HUES48 (cell line): ENCODE measurements at regions not wholly inside any gene's neighbourhood (a gene's known extent, or its start where the extent isn't known, plus 50 kb on each side); places are given as distances from the start of the nearest gene placed in this dataset.

ENCODE experiments used
- H3K27ac ChIP-seq: one replicate; pipeline ENCODE4 v1.7.0; 2013; ENCODE audit warnings: low read depth, low read length, inconsistent platforms
- H3K27me3 ChIP-seq: 2 replicates; pipeline ENCODE4 v1.6.1; 2013; ENCODE audit warnings: mild to moderate bottlenecking, low read length; ENCODE audit not compliant: control insufficient read depth, insufficient read depth
- H3K36me3 ChIP-seq: 2 replicates; pipeline ENCODE4 v1.6.1; 2013; ENCODE audit warnings: low read length; ENCODE audit not compliant: control insufficient read depth, insufficient read depth
- H3K4me1 ChIP-seq: 2 replicates; pipeline ENCODE4 v1.6.1; 2013; ENCODE audit warnings: mild to moderate bottlenecking, low read length; ENCODE audit not compliant: control insufficient read depth, insufficient read depth
- H3K4me3 ChIP-seq: 2 replicates; pipeline ENCODE4 v1.5.1; 2013; ENCODE audit warnings: mild to moderate bottlenecking, low read depth, low read length
- H3K9ac ChIP-seq: 2 replicates; pipeline ENCODE4 v1.6.1; 2013; ENCODE audit warnings: mild to moderate bottlenecking, low read depth, low read length, moderate library complexity
- H3K9me3 ChIP-seq: 2 replicates; pipeline ENCODE4 v1.6.1; 2013; ENCODE audit warnings: low read length; ENCODE audit not compliant: control insufficient read depth, insufficient read depth

DNA sequence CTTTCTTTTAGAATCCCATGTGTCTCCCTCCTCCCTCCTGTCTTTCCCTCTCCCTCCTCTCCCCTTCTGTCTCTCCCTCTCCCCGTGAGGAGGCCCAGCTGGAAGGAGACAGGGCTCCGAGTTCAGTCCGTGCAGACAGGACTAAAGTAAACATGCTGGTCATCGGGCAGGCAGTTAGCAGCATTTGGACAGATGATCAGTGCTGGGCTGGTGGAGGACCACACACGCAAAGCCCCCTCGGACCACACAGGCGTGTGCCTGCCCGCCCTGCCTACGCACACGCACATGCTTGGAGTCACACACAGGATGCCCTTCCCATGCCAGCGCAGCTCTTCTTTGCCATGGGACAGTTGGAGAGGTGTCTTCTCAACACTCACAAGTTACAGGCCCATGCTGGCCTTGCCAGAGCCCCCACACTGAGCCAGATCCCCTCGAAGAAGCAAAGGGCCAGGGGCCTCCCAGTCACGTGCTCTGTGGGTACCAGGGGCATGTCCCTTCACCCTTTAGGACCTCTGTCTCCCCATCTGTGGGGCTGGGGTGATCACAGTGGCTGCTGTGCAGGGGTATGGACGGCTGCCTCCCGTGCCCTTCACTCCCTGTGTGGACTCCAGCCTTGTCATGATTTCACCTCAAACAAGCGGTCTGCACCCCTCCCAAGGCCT, 215.7 kb upstream of the FOXF1 start:
- Histone ChIP-seq H3K27ac (no peak overlapping the region), H3K4me3 (no peak overlapping the region), H3K9ac (no peak overlapping the region), H3K4me1 (peaks cover 6% of the 10 kb centered on the region; the same call in 1 of the 2 replicates), H3K36me3 (no peaks in the 10 kb centered on the region), H3K27me3 (peaks cover 52% of the 10 kb centered on the region), H3K9me3 (no peaks in the 10 kb centered on the region)

DNA sequence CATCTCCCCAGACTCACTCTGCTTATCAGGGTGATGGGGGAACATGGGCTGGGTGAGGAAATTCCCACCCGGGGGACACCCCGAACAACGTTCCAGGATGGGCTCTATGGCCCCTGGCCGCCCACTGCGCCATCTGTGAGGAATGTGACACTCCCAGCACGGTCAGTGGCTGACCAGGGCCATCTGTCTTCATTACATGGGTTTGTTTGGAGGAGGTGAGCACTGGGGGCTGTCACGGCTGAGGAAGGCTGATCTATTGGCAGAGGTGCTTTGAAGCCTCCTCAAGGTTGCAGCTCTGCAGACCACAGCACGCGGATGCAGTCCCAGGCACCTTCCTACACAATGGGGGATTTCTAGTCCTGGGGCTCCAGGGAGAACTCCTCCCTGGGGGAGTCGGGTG, 214.1 kb upstream of the FOXF1 start:
- Histone ChIP-seq H3K27me3 (peaks cover 36% of the 10 kb centered on the region), H3K27ac (no peak overlapping the region)

DNA sequence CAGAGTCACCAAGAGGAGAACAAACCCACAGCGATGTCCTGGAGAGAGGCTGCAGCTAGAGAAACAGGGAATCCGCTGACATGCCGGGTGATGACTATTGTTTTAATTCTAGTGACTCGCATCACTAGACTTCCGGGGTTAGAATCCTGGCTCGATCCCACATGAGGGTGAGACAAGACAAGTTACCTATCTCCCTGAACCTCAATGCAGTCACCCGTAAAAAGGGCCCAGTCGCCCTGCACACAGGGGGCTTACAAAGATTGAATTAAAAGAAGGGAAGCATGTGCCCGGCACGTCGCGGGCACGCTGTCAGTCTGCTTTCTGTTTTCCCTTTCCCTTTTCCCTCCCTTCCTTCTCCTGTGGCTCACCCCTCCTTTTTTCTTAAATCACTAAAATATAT, 212.9 kb upstream of the FOXF1 start:
- no peaks in the 10 kb centered on the region for H3K36me3 ChIP-seq
- H3K27me3 ChIP-seq, result peaks cover 25% of the 10 kb centered on the region
- no peak overlapping the region for H3K27ac ChIP-seq
- no peaks in the 10 kb centered on the region for H3K9me3 ChIP-seq
- H3K9ac ChIP-seq, result no peak overlapping the region
- H3K4me1 ChIP-seq, result peaks cover 11% of the 10 kb centered on the region
- H3K4me3 ChIP-seq, result no peak overlapping the region

More for the DNA sequence above, 214.1 kb upstream of the FOXF1 start:
- Histone ChIP-seq H3K9me3 (no peaks in the 10 kb centered on the region), H3K4me1 (peaks cover 11% of the 10 kb centered on the region), H3K36me3 (no peaks in the 10 kb centered on the region), H3K9ac (no peak overlapping the region), H3K4me3 (no peak overlapping the region)

DNA sequence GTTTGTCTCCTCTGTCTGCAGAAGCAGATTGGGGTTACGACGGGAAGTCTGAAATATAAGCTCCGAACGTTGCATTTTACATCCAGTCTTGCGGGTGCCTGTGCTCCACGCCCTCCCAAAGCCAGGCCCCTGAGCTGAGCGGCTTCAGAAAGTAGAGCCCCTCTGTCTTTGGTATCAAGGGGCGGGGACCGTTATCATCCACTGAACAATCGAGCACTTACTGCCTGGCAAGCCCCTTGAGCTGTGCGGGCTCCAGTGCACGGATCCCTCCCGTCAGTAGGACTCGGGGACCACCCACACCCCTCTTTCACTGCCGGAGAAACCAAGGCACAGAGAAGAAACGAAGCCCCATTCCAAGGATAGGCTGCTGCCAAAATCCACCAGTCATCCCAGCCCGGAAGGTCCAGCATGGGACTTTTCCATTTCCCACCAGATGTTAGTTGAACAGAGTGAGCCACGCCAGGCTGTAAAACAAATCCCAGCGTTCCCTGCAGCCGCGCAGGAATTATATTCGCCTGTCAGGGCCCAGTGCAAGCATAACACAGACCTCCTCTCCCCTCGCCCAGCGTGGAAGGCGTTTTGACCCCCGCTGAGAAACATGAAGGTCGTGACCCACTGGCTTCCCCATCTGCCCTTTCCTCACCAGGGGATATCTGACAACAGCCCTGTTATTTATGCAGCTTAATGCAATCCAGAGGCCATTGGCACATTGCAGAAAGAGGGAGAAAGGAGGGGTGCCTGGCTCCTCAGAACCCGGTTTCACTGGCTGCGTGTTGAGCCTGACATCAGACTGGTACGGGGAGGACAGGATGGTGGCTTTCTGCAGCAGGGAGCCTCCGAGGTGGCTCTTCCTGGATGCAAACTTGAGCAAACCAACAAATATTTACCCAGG, 212.2 kb upstream of the FOXF1 start:
- Histone ChIP-seq H3K4me3 (no peak overlapping the region), H3K27ac (no peak overlapping the region), H3K9ac (no peak overlapping the region), H3K9me3 (no peaks in the 10 kb centered on the region), H3K27me3 (peaks cover 19% of the 10 kb centered on the region), H3K4me1 (peaks cover 11% of the 10 kb centered on the region), H3K36me3 (no peaks in the 10 kb centered on the region)

DNA sequence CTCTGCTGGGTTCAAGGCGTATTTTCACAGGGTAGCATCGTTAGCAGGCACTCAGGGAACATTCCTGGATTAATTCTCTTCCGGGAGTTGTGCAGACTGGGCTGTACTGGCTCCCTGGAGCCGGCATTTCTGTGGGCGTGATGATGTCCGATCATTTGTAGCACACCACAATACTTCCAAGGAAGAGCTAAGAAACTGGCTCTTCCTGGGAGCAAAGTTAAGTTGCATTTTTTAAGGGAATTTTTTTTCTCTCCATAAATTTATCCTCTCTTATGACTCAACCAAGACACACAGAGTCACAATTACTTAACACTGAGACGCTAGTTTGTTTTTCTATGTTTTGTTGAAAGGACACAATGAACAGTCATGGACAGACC, 211.6 kb upstream of the FOXF1 start:
- Histone ChIP-seq H3K9me3 (no peaks in the 10 kb centered on the region), H3K4me1 (peaks cover 11% of the 10 kb centered on the region), H3K4me3 (no peak overlapping the region), H3K36me3 (no peaks in the 10 kb centered on the region), H3K27me3 (peaks cover 18% of the 10 kb centered on the region), H3K27ac (no peak overlapping the region), H3K9ac (no peak overlapping the region)

DNA sequence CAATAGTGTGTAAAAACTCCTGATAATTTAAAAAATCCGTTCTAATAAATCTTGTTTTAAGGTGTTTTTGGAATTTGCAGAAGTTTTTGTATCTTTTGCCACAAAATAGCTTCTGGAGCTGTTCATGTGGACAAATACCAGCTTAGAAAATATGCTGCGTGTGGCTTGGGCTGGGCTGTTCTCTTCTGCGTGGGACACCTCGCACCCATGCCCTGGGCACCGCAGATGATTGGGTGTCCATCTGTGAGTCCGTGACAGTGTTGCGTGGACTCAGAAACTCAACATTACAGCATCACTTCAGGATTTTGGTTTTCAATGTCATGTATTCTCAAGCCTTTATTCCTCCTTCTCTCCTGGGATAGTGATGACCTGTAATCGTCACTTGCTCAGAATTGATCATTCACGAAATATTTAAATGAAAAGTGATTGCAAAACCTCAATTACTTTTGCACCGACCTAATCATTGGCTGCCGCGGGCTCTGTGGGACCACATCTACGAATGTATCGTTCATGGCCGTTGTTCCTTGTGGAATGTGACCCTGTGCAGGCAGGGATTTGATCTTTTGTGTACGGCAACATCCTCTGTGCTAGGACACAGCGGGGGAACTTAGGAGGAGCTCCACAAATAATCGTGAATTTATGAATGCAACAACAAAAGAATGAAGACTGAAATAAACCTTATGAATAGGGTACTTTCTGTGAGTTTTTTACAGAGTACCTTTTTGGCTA, 210.3 kb upstream of the FOXF1 start:
- no peaks in the 10 kb centered on the region for H3K9me3 ChIP-seq
- H3K36me3 ChIP-seq, result no peaks in the 10 kb centered on the region
- H3K9ac ChIP-seq, result no peak overlapping the region
- peaks cover 11% of the 10 kb centered on the region for H3K4me1 ChIP-seq
- no peak overlapping the region for H3K27ac ChIP-seq
- no peak overlapping the region for H3K4me3 ChIP-seq
- peaks cover 15% of the 10 kb centered on the region; the same call in 1 of the 2 replicates for H3K27me3 ChIP-seq

DNA sequence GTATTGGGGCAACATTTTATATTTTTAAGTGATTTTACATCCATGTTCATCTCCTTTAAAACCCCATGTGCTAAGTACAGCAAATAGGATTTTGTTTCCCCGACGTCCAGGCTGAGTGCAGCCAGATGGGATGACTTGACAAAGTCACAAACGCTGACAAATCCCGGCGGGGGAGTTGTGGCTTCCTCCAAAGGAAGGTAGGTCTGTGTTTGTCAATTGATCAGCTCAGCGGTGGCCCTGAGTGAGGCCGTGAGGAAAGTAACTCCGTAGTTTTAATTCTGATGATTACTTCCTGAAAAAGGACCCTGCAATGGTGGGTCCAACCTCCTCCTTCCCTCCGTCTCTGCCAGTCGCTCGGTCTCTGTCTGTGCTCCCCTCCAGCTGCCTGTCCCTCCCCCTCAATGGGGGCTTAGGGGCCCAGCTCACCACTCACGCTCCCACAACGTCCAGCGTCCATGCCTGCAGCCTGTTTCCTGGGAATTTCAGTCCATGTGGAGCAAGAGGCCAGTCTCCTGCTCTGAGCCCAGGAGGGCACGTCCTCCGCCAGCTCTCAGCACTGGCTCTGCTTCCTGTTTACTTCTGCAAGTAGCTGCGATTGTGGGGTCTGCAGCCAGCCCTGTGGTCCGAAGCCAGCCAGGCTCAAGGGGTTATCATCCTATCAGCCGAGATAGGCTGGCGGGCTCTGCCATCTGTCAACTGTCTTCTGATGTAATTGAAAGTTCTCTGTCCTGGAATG, 209.4 kb upstream of the FOXF1 start:
- Histone ChIP-seq H3K27ac (peak overlapping the region; percentile 29), H3K4me3 (no peak overlapping the region), H3K27me3 (peaks cover 15% of the 10 kb centered on the region; the same call in 1 of the 2 replicates), H3K36me3 (no peaks in the 10 kb centered on the region), H3K4me1 (peaks cover 11% of the 10 kb centered on the region), H3K9ac (no peak overlapping the region), H3K9me3 (no peaks in the 10 kb centered on the region)

DNA sequence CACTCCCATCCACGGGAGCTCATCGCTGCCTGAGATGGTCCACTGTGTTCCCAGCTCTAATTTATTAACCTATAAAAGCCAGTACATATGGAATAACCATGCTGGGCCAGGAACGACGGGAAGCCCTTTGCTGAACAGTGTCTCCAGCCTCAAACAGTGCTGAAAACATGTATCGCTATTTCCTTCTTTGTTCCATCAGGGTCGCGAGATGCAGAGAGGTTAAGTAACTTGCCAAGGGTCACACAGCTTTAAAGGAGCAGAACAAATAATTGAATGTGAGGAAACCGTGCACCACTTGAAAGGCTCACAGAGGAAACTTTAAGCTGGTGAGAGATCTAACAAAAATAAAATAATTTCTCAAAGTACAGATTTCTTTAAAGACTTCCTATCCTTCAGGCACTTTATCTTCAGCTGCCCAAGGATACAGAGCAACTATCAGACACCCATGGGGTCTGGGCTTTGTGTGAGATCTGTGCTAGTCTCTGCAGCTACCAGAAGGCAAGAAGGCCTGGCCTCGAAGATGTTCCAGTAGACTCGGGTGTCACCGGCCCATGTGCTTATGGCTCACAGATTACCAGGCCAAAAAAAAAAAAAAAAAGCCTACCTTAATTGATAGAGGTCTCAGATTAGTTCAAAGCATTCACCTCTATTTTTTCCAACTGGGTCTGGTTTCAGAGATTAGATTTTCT, 207.8 kb upstream of the FOXF1 start:
- Histone ChIP-seq H3K4me1 (peaks cover 11% of the 10 kb centered on the region), H3K4me3 (no peak overlapping the region), H3K9ac (no peak overlapping the region), H3K27me3 (0 out of 2 replicates have a peak, but pooled peaks cover 3% of the 10 kb centered on the region), H3K36me3 (no peaks in the 10 kb centered on the region), H3K9me3 (no peaks in the 10 kb centered on the region), H3K27ac (no peak overlapping the region)

DNA sequence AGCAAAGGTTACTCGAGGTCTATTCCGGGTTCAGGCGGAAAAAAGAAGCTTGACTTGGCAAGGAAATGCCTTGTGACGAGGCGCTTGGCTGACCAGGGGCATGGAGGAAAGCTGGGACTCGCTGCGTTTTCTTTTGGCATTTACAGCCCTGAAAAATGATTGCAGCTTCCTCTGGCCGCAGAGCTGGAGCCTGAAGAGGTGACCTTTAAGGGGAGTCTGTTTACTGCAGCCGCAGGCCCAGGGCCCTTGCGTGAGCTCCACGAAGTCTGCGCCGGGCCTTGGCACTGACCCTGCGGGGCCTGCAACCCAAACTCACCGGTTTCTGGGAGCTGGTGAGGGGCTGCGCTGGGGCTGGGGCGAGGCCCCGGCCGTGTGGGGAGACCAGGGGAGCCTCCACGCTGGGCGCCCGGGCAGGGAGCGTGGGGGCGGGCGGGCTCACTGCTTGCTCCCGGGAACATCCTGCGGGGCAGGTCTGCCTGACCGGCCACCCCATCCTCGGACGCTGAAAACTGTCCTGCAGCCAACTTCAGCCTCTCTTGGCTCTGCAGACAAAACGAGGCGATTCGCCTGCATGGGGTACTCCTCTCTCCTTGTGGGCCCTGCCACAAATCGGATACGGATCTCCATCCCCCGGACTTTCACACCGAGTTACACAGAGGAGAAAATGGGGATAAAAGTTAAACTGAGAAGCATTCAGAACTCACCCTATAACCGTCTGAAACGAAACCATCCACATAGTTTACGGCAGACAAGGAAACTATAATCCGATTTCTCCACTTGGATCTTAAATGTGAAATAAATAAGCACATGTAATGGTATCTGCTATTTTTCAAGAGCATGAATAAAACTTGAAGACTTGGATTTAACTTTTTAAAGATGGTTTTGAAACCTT, 206.3 kb upstream of the FOXF1 start:
- Histone ChIP-seq H3K27me3 (no peaks in the 10 kb centered on the region), H3K9me3 (no peaks in the 10 kb centered on the region), H3K4me3 (no peak overlapping the region)

More for the DNA sequence above, 206.3 kb upstream of the FOXF1 start:
- no peaks in the 10 kb centered on the region for H3K36me3 ChIP-seq
- H3K4me1 ChIP-seq, result peaks cover 12% of the 10 kb centered on the region
- no peak overlapping the region for H3K9ac ChIP-seq
- H3K27ac ChIP-seq, result no peak overlapping the region
